ENCODE measurements at regions not wholly inside any gene's neighbourhood (a gene's known extent, or its start where the extent isn't known, plus 50 kb on each side); places are given as distances from the start of the nearest gene placed in this dataset.

DNA sequence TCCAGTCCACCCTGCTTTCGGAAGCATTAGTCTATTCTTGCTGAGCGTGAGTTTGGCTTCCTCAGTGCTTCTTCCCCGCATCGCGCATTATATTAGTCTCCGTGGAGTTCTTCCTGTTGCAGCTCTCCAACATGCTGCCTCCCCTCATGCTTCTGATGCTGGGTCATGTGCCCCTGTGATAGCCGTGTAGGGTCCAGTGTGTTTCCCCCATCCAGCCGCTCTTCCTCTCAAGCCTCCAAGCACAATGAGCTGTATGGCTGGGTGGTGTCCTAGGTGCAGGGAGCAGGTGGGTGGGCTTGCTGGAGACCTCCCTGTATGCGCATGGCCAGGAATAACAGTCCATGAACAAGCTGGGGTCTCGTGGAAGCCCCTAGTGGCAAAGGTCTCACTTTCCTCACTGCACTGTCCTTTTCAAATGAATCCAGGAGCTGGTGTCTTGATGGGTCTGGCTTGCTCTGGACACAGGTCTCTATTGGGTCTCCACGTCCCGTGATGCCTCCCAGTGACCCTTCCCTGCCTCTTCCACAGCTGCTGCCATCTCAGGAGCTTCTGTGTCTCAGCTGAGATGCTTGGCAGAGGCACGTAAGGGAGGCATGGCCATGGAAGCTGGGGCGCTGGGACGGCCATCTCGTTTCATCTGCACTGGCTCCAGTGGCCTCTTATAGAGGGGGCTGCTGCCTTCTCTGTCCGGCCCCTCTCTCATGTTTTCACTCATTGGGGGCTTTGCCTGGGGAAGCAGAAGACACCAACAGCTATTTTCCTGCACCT, 54.8 kb upstream of the HDAC4 start:
- peaks cover 0 to 15% (median 4%) of the 10 kb centered on the region in 3 donors for H3K27me3 ChIP-seq
- no peak overlapping the region for H3K4me3 ChIP-seq
- TF ChIP-seq POLR2AphosphoS5 (IDR thresholded peaks at IDR 0.05) (no peak), EP300 (IDR thresholded peaks at IDR 0.05) (no peak), POLR2A (IDR thresholded peaks at IDR 0.05) (no peak)
- TF ChIP-seq, protein P1, sequence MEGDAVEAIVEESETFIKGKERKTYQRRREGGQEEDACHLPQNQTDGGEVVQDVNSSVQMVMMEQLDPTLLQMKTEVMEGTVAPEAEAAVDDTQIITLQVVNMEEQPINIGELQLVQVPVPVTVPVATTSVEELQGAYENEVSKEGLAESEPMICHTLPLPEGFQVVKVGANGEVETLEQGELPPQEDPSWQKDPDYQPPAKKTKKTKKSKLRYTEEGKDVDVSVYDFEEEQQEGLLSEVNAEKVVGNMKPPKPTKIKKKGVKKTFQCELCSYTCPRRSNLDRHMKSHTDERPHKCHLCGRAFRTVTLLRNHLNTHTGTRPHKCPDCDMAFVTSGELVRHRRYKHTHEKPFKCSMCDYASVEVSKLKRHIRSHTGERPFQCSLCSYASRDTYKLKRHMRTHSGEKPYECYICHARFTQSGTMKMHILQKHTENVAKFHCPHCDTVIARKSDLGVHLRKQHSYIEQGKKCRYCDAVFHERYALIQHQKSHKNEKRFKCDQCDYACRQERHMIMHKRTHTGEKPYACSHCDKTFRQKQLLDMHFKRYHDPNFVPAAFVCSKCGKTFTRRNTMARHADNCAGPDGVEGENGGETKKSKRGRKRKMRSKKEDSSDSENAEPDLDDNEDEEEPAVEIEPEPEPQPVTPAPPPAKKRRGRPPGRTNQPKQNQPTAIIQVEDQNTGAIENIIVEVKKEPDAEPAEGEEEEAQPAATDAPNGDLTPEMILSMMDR (IDR thresholded peaks at IDR 0.05): no peak
- DNase-seq: no peak
- WGBS, 5 donors: 87 to 90% (median 88%) methylated on average over 16 to 17 of the region's 17 CpGs
- no peak overlapping the region for H3K27ac ChIP-seq
- no peaks in the 10 kb centered on the region for H3K36me3 ChIP-seq
- H3K9me3 ChIP-seq: peaks cover 0 to 11% (median 9%) of the 10 kb centered on the region in 4 donors
- no peaks in the 10 kb centered on the region for H3K4me1 ChIP-seq
- intact Hi-C loops (cut with DNase I; ENCODE audit: low total_unique reads): no loop called here

DNA sequence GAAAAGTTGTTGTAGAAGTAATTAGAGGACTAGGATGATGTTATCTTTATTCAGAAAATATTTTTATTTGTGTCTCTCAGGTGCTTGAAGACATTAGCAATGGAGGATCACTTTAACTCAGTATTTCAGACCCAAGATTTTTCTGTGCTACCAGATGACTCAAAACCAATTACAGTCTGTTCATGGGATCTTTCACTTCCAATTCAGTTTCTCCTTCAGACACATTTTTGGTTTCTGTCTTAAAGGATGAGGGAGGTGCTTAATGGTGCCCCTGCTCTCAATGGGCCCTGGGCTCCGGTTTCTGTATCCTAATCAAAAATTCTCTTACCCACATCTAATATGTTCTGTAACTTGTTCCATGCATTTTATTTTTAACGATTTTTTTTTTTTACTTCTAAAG, 53.7 kb upstream of the HDAC4 start:
- Histone ChIP-seq H3K4me3 (no peak overlapping the region), H3K9me3 (peaks cover 0 to 11% (median 9%) of the 10 kb centered on the region in 4 donors), H3K27me3 (peaks cover 0 to 15% (median 4%) of the 10 kb centered on the region in 3 donors), H3K36me3 (no peaks in the 10 kb centered on the region), H3K4me1 (no peaks in the 10 kb centered on the region), H3K27ac (no peak overlapping the region)
- no peak for DNase-seq
- WGBS, 5 donors: 72 to 86% (median 78%) methylated on average over 2 of the region's 2 CpGs
- intact Hi-C loops (cut with DNase I; ENCODE audit: low total_unique reads): no loop called here
- TF ChIP-seq POLR2AphosphoS5 (IDR thresholded peaks at IDR 0.05) (no peak), EP300 (IDR thresholded peaks at IDR 0.05) (no peak), POLR2A (IDR thresholded peaks at IDR 0.05) (no peak)
- TF ChIP-seq, protein P1 (IDR thresholded peaks at IDR 0.05): no peak

Data from stomach (tissue), 8 donors.